CD4-positive, alpha-beta T cell treated with Interleukin-2 at 100 ng/mL for 4 hours (primary cell): ENCODE measurements at regions not wholly inside any gene's neighbourhood (a gene's known extent, or its start where the extent isn't known, plus 50 kb on each side); places are given as distances from the start of the nearest gene placed in this dataset.

ENCODE experiments used
- DNase-seq: peaks from one replicate; pipeline ENCODE4 v3.0.0-alpha.2; 2020; ENCODE audit warnings: low spot score

DNA sequence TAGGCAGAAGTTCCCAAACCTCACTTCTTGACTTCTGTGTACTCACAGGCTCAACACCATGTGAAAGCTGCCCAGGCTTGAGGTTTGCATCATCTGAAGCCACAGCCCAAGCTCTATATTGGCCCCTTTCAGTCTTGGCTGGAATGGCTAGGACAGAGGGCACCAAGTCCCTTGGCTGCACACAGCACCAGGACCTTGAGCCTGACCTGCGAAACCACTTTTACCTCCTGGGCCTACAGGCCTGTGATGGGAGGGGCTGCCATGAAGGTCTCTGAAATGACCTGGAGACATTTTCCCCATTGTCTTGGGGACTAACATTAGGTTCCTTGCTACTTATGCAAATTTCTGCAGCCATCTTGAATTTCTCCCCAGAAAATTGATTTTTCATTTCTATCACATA, 288.3 kb upstream of the ZC3H12C start:
- DNase-seq: no peak

GRCh38 chr11:109806205-109806604, 287.0 kb upstream of the ZC3H12C start:
- DNase-seq: no peak

- DNase-seq: no peak
Observed at GRCh38 chr11:109808569-109808968, 284.6 kb upstream of the ZC3H12C start.

DNA sequence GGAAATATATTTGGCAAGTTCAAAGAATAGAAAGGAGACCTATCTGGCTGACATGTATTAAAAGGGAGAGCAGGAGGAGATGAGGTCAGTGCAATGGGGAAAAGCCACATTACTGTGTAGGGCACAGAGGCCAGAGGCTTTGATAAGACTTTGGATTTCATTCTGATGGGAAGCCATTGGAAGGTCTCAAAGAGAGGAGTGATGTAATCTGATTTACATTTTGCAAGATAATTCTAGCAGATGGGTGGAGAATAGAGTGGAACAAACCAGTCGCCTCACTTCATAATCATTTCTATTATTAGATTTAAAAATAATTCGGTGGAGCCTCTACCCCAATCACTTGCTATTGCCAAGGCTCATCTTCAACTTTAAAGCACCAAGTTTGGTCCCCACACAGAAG, 278.4 kb upstream of the ZC3H12C start:
- DNase-seq: no peak

DNA sequence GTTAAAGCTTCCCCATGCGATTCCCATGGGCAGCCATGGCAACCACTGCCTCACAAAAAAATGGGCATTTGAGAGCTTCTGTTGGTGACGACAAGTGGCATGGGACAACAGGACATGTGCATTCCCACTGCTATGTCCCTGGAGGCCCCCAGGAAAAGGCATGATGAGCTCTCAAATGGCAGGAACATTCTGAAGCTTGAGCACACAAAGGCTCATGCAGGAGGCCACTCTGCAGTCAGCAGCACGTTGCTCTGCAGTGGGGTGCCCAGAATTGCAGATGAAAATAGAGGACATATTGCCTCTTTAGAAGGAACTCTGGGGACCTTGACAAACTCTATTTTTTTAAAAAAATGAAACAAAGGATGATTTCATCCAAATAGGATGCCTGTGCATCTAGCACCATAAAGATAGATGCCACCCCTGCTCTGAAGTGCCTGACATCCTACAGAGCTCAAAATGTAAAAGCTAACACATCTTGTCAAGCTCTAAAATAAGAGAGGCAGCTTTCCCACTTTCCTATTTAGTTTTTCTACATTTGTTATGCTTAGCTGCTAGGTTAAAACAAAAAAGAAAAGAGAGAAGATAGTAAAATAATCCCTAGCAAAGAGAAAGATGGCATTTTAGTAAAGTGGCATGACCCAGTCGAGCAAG, 277.6 kb upstream of the ZC3H12C start:
- DNase-seq: no peak

DNA sequence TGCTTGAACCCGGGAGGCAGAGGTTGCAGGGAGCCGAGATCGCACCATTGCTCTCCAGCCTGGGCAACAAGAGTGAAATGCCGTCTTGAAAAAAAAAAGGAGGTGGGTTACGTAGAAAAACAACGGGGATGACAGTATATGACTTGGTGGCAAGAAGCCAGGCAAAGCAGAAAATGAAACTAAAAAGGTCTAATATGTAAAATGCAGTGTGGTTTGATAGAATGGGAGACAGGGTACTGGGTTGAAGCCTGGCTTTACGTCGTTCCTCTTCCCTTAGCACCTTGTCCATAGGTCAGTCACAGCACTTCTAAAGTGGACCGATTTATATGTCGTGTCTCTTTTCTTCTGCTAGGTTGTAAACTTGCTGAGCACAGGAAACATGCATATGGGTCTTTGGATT, 274.9 kb upstream of the ZC3H12C start:
- DNase-seq: no peak

DNA sequence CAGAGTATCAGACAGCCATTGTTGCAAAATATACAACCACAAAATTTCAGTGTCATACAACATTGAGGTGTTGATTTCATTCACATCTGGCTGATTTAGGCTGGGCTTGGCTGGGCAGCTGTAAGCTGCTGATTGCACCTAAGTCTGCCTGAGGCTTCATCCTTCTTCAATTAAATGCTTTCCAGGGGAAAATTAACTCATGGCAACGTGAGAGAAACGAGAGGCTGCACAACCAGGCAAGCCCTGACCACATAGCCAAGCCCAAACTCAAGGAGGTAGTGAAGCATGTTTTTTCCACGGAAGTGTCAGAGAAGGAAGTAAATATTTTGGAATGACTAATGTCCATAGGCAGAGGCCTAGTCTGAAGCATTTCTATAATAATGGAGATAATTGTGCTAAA, 273.8 kb upstream of the ZC3H12C start:
- no peak for DNase-seq

GRCh38 chr11:109821511-109821910, 271.7 kb upstream of the ZC3H12C start:
- DNase-seq: no peak

- no peak for DNase-seq
Observed at GRCh38 chr11:109822436-109823102, 270.6 kb upstream of the ZC3H12C start.

DNA sequence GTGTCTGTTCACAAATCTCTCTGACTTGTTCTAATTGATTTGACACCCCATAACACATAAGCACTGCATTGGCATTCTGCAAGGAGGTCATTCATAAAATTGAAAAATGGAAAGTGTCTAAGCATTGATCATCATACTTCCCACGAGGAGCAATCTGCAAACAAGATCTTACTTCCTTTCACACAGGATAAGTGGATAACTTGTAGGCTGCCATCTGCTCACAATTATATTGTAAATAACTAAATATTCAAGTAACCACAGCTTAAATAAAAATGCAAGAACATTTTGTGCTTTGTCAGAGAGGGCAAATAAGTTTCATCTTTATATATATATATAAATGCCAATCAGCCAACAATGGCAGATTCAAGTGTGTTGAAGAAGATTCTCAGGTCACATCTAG, 264.8 kb upstream of the ZC3H12C start:
- DNase-seq: no peak

- DNase-seq: no peak
Observed at GRCh38 chr11:109838026-109838425, 255.2 kb upstream of the ZC3H12C start.

- DNase-seq: no peak
Observed at GRCh38 chr11:109845437-109845836, 247.8 kb upstream of the ZC3H12C start.

- no peak for DNase-seq
Observed at GRCh38 chr11:109847621-109848020, 245.6 kb upstream of the ZC3H12C start.

DNA sequence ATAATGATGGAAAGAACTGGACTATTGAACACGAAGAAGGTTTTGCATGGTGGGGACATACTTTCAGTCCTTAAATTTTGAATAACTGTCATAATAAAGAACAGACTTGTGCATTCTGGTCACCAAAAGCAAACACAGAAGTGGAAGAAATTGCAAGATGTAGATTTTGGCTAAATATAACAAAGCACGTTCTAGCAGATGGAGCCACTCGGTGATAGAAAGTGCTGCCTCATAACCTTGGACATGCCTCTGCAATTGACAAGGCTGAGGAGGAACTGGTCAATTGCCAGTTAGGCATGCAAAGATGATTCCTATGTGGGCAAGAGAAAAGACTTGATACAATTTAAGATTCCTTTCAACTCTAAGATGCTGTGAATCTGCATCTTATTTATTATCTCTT, 244.1 kb upstream of the ZC3H12C start:
- DNase-seq: no peak

- DNase-seq: no peak
Observed at GRCh38 chr11:109849946-109850345, 243.2 kb upstream of the ZC3H12C start.

GRCh38 chr11:109851780-109852390, 241.3 kb upstream of the ZC3H12C start:
- no peak for DNase-seq

GRCh38 chr11:109853156-109853776, 239.9 kb upstream of the ZC3H12C start:
- no peak for DNase-seq

- DNase-seq: no peak
Observed at GRCh38 chr11:109854731-109855130, 238.5 kb upstream of the ZC3H12C start.

DNA sequence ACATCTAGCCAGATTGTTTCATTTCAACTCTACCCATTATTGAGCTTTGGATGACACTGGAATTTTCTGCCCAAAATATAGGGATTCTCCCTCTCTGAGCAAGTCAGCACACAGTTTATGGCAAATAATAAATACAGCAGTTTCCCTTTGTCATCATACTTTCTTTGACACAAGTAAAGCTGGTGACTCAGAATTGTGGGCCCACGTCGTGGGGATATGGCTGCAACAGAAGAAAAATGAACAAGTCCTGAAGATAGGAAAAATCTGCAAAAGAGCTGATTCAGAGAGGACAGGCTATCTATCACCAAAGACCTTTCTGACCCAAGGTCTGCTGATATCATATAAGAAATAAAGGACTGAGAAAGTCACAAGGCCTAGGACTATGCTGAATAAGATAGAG, 236.3 kb upstream of the ZC3H12C start:
- DNase-seq: no peak

- no peak for DNase-seq
Observed at GRCh38 chr11:109857637-109858036, 235.6 kb upstream of the ZC3H12C start.

GRCh38 chr11:109858152-109858551, 235.0 kb upstream of the ZC3H12C start:
- no peak for DNase-seq

DNA sequence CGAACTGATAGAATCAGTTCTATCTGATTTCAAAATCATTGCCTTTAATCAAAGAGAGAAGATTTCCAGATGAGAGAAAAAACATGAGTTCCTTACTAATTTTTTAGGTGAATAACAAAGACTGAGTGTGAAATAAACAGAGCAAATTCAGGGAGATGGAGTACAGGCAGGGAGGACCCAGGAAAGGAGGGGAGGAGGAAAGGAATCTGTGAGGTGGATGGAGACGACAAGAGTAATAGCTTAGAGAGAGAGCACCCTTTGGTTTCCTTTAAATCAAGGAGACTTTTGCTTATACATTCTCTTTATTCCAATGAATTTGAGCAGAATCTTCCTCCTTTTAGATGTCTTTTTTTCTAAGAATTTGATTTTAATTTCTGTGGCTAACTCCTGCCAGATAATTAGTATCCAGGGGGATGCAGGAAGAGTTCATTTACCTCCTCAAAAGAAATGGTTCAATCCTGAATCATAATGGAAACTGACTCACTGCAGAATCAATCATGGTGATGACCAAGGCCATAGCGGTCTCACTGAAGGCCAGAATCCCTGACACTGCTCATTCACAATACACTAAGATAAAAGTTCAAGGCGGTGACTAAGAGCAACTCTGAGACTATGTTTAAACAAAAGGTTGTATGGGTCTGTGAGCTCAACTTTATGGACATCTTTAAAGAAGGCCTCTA, 234.0 kb upstream of the ZC3H12C start:
- no peak for DNase-seq

DNA sequence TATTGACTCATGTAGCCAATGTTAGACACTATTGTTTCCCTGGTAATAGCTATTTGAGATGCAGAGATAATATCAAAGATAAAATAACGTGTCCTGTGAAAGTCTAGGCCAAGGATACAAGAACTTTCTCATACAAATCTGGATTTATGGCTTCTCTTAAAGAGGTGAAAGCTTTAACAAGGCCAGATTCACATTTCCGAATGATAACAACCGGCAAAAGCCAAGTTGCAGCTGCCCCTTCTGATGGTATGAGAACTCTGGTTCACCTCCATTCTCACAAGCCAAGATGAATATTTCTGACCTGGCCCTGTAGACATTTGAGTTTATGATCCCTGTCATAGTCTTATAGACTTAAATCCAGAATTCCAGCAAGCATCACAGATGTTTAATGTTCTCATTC, 230.4 kb upstream of the ZC3H12C start:
- DNase-seq: no peak
